ENCODE measurements at regions not wholly inside any gene's neighbourhood (a gene's known extent, or its start where the extent isn't known, plus 50 kb on each side); places are given as distances from the start of the nearest gene placed in this dataset.
"Not testable (repeated sequence)": the region's sequence is repeated elsewhere in the genome, so short reads cannot be mapped to it uniquely, and the experiment has no call there.

DNA sequence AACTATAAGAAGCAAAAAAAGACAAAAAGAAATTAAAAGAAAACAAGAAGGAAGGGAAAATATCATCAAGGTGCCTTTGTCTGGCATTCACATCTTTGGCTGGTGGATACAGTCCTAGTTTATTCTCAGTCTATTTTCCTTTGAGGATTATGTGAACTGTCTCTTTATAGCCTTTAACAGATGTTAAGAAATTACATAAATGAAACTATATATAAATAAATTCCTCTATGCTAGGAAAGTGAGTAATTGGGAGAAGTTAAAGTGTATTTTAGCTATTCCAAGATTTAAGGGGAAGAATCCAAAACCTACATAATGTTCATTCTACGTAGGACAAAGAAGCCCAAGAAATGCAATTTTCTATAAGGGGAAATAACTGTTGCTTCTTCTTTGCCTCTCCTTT lies 316.3 kb downstream of the ADAMTS20 start:
- TF ChIP-seq, protein P1, sequence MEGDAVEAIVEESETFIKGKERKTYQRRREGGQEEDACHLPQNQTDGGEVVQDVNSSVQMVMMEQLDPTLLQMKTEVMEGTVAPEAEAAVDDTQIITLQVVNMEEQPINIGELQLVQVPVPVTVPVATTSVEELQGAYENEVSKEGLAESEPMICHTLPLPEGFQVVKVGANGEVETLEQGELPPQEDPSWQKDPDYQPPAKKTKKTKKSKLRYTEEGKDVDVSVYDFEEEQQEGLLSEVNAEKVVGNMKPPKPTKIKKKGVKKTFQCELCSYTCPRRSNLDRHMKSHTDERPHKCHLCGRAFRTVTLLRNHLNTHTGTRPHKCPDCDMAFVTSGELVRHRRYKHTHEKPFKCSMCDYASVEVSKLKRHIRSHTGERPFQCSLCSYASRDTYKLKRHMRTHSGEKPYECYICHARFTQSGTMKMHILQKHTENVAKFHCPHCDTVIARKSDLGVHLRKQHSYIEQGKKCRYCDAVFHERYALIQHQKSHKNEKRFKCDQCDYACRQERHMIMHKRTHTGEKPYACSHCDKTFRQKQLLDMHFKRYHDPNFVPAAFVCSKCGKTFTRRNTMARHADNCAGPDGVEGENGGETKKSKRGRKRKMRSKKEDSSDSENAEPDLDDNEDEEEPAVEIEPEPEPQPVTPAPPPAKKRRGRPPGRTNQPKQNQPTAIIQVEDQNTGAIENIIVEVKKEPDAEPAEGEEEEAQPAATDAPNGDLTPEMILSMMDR (IDR thresholded peaks at IDR 0.05; ENCODE audit: insufficient read depth, missing control alignments) = no peak
- FAIRE-seq (no peak), DNase-seq (ENCODE audit: insufficient read length, low spot score) (no peak)

DNA sequence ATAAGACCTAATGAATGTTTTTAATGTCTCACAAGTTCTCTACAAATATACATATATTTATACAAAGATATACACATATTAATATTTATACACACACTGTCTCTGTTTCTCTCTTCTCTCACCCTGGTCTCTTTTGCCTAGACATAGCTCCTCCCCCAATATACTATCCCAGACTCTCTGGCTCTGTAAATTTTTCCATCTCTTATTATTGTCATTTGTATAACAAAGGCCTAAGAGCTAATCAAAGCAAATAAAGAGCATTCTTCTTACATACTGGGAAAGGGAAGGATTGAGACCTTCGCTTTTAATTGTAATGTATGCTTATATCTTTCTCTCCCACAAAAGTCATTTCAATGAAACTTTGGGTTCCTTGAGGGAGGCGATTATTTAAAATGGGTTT lies 318.1 kb downstream of the ADAMTS20 start:
- TF ChIP-seq, protein P1 (IDR thresholded peaks at IDR 0.05; ENCODE audit: insufficient read depth, missing control alignments) = no peak
- no peak for FAIRE-seq
- no peak for DNase-seq (ENCODE audit: insufficient read length, low spot score)

DNA sequence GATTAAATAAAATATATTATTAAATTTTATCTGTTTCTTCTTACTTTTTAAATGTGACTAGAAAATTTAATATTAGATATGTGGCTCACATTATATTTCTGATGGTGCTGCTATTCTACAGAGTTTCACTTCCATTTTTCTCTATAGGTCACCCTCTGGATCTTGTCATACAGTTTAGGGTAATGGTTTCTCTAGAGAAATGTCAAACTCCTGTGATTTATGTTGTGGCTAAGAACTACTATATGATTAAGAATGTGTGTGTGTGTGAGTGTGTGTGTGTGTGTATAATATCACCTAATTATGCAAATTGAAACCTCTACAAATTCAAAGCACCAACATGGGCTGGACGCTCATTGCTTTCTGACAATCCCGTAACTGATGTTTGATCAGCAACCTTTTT lies 325.9 kb downstream of the ADAMTS20 start:
- no peak for FAIRE-seq
- TF ChIP-seq, protein P1 (IDR thresholded peaks at IDR 0.05; ENCODE audit: insufficient read depth, missing control alignments) = no peak
- no peak for DNase-seq (ENCODE audit: insufficient read length, low spot score)

DNA sequence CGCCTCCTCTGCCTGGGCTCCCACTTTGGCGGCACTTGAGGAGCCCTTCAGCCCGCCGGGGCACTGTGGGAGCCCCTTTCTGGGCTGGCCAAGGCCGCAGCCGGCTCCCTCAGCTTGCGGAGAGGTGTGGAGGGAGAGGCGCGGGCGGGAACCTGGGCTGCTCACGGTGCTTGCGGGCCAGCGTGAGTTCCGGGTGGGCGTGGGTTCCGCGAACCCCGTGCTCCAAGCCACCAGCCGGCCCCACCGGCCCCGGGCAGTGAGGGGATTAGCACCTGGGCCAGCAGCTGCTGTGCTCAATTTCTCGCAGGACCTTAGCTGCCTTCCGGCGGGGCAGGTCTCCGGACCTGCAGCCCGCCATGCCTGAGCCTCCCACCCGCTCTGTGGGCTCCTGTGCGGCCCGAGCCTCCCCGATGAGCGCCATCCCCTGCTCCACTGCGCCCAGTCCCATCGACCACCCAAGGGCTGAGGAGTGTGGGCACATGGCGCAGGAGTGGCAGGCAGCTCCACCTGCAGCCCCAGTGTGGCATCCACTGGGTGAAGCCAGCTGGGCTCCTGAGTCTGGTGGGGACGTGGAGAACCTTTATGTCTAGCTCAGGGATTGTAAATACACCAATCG lies 327.7 kb downstream of the ADAMTS20 start:
- not testable (repeated sequence) for FAIRE-seq; DNase-seq (ENCODE audit: insufficient read length, low spot score)

DNA sequence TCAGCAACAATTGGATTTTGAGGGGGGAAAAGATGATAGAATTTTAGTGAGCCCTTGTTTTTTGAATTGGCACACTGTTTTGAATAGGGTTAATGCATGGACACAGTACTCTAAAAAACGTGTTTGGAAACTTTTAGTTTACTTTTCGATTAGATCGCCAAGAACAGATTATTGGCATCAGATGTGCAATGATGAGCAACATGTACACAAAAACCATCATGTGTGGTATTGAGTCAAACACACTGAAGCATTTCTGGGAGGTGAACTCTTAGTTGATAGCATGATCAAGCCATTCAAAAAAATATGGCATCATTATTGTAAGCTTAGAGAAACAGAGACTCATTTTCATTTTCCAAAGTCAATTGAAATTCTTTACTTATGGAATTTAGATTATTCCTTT lies 329.2 kb downstream of the ADAMTS20 start:
- TF ChIP-seq, protein P1 (IDR thresholded peaks at IDR 0.05; ENCODE audit: insufficient read depth, missing control alignments) = no peak
- FAIRE-seq (no peak), DNase-seq (ENCODE audit: insufficient read length, low spot score) (no peak)

DNA sequence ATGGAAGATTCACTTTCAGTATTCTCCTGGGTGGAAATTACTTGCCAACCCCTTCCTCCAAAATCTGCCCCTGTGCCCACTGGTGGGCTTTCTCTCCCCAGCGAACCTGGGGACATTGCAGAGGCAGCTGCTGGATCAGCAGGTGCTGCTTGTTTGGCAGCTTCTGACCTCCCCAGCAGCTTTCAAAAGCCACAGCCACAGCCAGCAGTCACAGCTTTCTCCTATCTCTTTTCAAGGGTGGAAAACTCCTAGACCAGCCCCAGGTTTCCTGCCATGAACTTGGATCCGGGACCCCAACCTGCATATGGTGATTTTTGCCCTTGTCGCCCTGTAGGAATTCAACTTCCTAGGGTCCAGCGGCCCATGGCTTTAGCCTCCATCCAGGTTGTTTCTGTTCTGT lies 330.8 kb downstream of the ADAMTS20 start:
- TF ChIP-seq, protein P1 (IDR thresholded peaks at IDR 0.05; ENCODE audit: insufficient read depth, missing control alignments) = no peak
- no peak for FAIRE-seq
- DNase-seq (ENCODE audit: insufficient read length, low spot score) = no peak

DNA sequence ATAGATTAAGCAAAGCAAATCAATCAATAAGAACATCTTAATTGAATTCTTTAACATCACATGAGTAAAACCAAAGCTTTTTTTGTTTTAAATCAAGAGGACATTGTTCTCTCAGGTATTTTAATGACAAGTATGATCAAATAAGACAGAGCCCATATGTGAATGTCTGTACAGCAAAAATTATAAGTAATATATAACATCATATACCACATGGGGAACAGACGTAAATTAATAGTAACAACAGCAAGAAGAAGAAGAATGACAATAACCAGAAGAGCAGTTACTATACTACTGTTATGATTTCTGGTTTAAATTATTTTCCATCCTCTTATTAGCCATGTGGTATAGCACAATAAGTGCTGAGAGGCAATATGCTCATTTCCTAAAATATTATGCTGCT lies 335.5 kb downstream of the ADAMTS20 start:
- TF ChIP-seq, protein P1 (IDR thresholded peaks at IDR 0.05; ENCODE audit: insufficient read depth, missing control alignments) = no peak
- FAIRE-seq = no peak
- DNase-seq (ENCODE audit: insufficient read length, low spot score) = no peak

DNA sequence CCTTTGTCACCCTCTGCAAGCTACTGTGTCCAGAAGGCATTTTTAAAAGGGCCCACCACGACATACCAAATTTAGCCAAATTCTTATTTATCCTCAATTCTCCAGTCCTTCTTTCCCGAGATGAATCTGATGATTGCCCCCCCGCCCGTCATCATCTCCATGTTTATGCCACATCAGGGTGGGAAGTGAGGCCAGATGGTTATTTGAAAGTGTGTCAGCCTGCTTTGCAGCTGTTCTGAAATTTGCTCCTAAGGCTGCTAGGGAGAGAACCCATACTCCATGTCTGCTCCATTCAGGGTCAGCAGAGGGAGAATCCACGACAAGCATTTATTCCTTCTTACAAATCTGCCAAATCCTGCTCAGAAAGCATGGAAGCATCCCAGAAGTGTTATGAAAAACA lies 337.8 kb downstream of the ADAMTS20 start:
- DNase-seq (ENCODE audit: insufficient read length, low spot score) (no peak), FAIRE-seq (no peak)
- TF ChIP-seq, protein P1 (IDR thresholded peaks at IDR 0.05; ENCODE audit: insufficient read depth, missing control alignments) = no peak
